HG03103 (cell line): ENCODE measurements at regions not wholly inside any gene's neighbourhood (a gene's known extent, or its start where the extent isn't known, plus 50 kb on each side); places are given as distances from the start of the nearest gene placed in this dataset.

Experiments
- ATAC-seq: cut with Tn5 transposase; IDR thresholded peaks from one replicate; pipeline ENCODE4 v1.9.1; 2021; ENCODE audit warnings: low read depth; ENCODE audit not compliant: unreplicated experiment

GRCh38 chr6:77183447-77183846 is 279.8 kb downstream of the HTR1B start:
- ATAC-seq: no peak

- ATAC-seq: no peak
Observed at GRCh38 chr6:77181749-77182148, 281.5 kb downstream of the HTR1B start.

DNA sequence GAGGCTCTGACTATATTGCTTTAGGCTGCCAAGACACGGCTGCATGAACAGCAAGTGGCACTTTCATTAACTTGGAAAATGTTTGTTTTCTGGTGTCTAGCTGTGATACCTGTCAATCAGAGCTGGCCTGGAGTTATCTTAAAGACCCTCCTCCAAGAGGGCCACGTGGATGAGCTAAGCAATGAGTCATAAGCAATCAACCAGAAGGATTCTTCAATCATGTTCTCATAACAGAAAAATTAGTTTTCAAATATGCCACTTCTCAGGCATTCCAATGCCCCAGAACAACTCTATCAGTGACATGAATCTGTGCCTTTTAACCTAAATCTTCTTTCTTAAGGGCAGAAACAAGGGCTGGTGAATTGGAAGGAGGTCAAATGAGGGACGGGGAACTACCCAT is 283.0 kb downstream of the HTR1B start:
- ATAC-seq: no peak

- no peak for ATAC-seq
Observed at GRCh38 chr6:77178821-77179220, 284.5 kb downstream of the HTR1B start.

GRCh38 chr6:77177470-77177869 is 285.8 kb downstream of the HTR1B start:
- ATAC-seq: no peak

DNA sequence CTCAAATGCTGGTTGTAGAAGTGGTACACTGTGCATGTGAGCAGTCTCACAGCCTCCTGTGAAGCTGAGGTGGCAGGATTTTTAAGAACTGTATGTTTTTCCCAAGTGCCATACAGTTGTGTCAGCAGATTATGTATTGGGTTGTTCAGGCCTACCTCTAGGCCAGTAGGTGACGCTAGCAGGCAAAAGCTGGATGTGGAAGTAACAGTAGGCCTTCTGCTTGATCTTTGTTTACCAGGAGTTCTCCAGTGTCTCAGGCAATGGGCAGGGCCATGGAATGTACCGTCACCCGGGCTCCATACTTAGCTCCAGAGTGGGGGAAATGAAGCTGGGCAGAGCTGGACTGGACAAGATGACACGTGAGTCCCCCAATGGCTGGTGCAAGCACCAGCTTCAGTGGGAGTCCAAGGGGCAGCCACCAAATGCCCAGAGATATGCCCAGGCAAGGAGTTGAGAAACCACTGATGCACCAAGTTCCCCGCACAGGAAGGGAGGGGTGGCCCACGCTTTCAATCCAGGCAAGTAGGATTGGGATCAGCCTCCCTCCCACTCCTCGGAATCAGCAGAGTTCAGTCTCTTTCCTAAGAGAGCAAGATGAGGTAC is 289.7 kb downstream of the HTR1B start:
- no peak for ATAC-seq

- no peak for ATAC-seq
Observed at GRCh38 chr6:77172578-77172977, 290.7 kb downstream of the HTR1B start.

DNA sequence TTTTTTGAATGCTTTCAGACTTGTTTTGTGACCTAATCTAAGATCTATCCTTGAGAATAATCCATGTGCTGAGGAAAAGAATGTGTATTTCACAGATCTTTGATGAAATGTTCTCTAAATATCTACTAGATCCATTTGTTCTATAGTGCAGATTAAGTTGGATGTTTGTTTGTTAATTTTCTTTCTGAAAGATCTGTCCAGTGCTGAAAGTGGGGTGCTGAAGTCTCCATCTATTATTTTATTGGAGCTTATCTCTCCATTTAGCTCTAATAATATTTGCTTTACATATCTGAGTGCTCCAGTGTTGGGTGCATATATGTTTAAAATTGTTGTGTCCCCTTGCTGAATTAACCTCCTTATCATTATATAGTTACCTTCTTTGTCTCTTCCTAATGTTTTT is 303.6 kb downstream of the HTR1B start:
- ATAC-seq: no peak

GRCh38 chr6:77151241-77151640 is 312.1 kb downstream of the HTR1B start:
- ATAC-seq: no peak

DNA sequence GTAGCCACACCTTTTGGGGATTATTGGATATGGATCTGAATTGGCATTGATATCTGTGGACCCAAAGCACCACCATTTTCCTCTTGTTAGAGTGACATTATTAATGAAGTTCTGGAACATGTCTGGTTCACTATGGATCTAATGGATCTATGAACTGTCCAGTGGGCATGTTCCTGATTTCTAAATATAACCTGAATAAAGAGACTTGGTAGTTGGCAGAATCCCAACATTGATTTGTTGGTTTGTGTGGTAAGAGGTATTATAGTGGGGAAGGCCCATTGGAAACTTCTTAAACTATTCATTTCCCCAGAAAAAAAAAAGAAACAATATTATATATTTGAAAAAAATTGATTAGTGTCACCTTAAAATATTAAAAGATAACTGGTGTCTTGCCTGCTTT is 312.6 kb downstream of the HTR1B start:
- no peak for ATAC-seq

DNA sequence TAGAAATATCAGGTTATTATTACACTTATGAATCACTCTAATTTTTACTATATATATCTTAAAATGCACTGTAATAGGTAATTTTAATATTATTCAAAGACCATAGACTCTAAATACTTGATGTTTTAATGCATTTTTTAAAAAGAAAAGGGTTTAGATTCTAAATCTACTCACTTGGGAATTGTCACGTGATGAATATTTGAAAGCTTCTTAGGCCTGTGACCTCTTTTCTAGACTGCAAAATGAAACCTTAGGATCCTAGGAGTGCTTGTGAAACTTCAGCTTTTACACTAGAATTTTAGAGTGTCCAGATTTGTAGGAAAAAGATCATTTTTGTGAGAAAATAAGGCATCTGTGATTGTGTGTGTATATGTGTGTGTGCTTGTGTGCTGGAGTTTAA is 318.0 kb downstream of the HTR1B start:
- no peak for ATAC-seq

GRCh38 chr6:77143659-77144447 is 319.4 kb downstream of the HTR1B start:
- ATAC-seq: no peak

DNA sequence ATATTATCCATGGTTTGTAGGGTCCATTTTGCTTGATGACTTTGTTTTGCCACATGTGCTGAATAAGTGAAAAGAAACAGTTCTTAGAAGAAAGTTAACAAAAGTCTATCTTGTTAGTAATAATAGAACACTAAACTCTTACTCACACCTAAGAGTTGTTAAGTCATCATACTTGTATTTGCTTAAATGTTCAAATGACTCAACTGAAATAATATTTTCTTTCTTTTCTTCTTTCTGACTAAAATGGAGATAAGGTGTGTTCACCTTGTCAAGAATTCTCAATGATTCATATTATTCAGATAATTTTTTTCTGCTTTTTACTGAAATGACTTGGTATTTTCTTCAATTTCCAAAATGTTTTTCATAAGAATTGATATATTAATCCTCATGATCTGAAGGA is 327.2 kb downstream of the HTR1B start:
- no peak for ATAC-seq

DNA sequence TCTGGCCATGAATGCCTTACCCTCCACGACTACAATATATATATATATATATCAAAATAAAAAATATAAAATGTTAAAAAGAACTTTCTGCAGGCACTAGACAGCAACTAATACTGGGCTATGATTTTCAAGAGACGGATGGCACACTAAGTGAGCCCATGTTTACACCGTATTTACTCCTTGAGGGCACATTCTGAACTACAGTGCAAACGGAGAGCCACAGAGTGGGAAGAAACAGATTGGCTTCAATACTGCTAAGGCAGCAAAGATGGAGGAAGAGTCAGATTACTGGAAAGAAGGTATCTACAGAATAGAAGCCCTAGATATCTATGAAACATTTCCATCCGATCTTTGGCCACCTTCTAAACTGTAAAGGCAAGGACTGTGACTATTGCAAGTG is 330.3 kb downstream of the HTR1B start:
- no peak for ATAC-seq

DNA sequence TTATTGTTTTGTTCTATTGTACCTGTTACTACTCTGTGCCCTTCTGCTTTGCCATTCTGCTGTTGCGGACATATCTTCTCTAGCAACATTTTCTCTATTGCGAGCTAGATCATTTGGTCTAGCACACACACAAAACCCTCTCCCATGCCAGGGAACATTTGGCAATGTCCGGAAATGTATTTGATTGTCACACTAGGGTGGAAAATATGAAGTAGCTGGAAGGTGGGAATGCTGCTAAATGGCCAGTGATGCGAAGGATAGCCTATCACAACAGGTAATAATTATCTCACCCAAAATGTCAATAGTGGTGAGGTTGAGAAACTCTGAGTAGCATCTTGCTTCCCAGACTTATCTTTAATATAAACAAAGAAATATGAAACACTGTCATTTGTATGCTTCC is 331.9 kb downstream of the HTR1B start:
- ATAC-seq: no peak

GRCh38 chr6:77124604-77125003 is 338.7 kb downstream of the HTR1B start:
- no peak for ATAC-seq

GRCh38 chr6:77123527-77123926 is 339.8 kb downstream of the HTR1B start:
- no peak for ATAC-seq

DNA sequence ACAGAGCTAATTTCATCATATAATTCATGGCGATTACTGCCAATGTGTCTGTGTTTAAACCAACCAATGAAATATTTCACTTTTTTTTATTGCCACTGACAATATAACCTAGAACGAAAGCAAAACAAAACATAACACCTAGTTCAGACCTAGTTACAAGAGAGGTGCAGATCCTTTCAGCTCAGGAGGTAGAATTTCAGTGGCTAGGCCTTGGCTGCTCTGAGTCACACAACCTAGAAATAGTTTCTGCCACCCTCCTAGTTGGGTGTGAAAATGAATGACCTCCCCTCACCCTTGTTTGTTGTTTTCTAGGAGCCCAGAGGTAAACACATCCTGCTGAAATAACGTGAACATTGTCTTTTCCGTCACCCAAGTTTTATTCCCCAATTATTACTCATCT is 356.3 kb downstream of the HTR1B start:
- no peak for ATAC-seq

- no peak for ATAC-seq
Observed at GRCh38 chr6:77105091-77105490, 358.2 kb downstream of the HTR1B start.

- ATAC-seq: no peak
Observed at GRCh38 chr6:77097940-77098339, 365.4 kb downstream of the HTR1B start.

- no peak for ATAC-seq
Observed at GRCh38 chr6:77095936-77096627, 367.2 kb downstream of the HTR1B start.

DNA sequence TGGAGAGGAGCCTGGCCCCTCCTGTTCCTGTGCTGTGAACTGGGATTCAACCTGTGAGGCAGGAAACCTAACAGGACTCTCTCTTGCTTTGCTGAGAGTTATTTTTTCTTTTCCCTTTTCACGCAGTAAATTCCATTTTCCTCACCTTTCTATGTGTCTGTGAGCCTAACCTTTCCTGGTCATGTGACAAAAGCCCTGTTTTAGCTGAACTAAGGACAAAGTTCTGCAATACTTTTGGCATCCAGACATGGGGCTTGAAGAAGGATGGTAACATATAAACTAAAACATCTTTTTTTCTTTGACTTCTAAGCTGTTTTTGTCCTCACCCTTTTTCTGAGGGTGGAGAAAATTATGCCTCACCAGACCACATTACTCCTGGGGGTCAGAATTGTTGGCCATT is 368.5 kb downstream of the HTR1B start:
- ATAC-seq: no peak
